K562 (cell line): ENCODE measurements at regions not wholly inside any gene's neighbourhood (a gene's known extent, or its start where the extent isn't known, plus 50 kb on each side); places are given as distances from the start of the nearest gene placed in this dataset.

Experiments
- ATAC-seq: fragments of 200-7000 bp; cut with Tn5 transposase; 3 replicates; pipeline ENCODE4 v1.9.1; 2020; ENCODE audit warnings: moderate library complexity
- BruUV-seq: library from RNA; stranded (reverse); fragments of 400-500 nt; replicated peaks from 2 replicates; lab custom pipeline; 2021; lab: Mats Ljungman, UMichigan
- CTCF ChIA-PET: fragments of 300-600 bp; formaldehyde crosslinking; extraction: SDS; loops from one replicate; lab custom pipeline; 2021; ENCODE audit warnings: low intra/inter-chr PET ratio; lab: Yijun Ruan, JAX
- POLR2A ChIA-PET: fragments of 300-600, 350-650 bp; sonication (Branson Sonifier 250); formaldehyde crosslinking; extraction: SDS; loops from one replicate; lab custom pipeline; 2021; ENCODE audit warnings: antibody characterized with exemption, inconsistent platforms; lab: Yijun Ruan, JAX
- DNase-seq, 4 experiments: peaks; one replicate each; pipeline versions ENCODE4 v3.0.0 to v3.0.0-alpha.2; 2011 to 2018; ENCODE audit warnings: low spot score in 3 of 4, mixed read lengths in 3 of 4; ENCODE audit errors: extremely low read depth in 1 of 4
- FAIRE-seq: peaks from 2 replicates; lab custom pipeline; 2011; peaks lifted over from hg19 to GRCh38; lab: Jason Lieb, UNC
- H2AFZ ChIP-seq: 2 replicates; pipeline ENCODE4 v1.6.0; 2011; ENCODE audit warnings: low read depth, low read length, control low read depth, inconsistent platforms
- H3K27ac ChIP-seq: fragments of 200-600 bp; 3 replicates; pipeline ENCODE4 v1.8.0; 2011; ENCODE audit warnings: low read depth, mild to moderate bottlenecking, control low read depth, inconsistent platforms, low read length, moderate library complexity, mixed read lengths; ENCODE audit errors: extremely low read depth
- H3K27me3 ChIP-seq, 2 experiments: fragments of 300-600 bp in 1 of 2; 2 replicates in 1 of 2; 3 replicates in 1 of 2; pipeline versions ENCODE4 v1.6.0 to v1.8.0; 2011; ENCODE audit warnings: inconsistent platforms in 2 of 2, low read length in 2 of 2, mild to moderate bottlenecking in 1 of 2, mixed read lengths in 1 of 2, moderate library complexity in 1 of 2; ENCODE audit not compliant: control insufficient read depth in 2 of 2, insufficient read depth in 2 of 2
- H3K36me3 ChIP-seq: fragments of 300-600 bp; 3 replicates; pipeline ENCODE4 v1.8.0; 2011; ENCODE audit warnings: mild to moderate bottlenecking, low read length, inconsistent platforms; ENCODE audit not compliant: control insufficient read depth, insufficient read depth
- H3K4me1 ChIP-seq, 2 experiments: fragments of 200-600 bp in 1 of 2; replicated peaks in 1 of 2; 2 replicates in 1 of 2; 3 replicates in 1 of 2; pipeline versions ENCODE4 v1.5.1 to v1.8.0; 2011; ENCODE audit warnings: inconsistent platforms in 2 of 2, low read length in 2 of 2, mild to moderate bottlenecking in 1 of 2, mixed read lengths in 1 of 2, moderate library complexity in 1 of 2; ENCODE audit not compliant: control insufficient read depth in 2 of 2, insufficient read depth in 2 of 2
- H3K4me2 ChIP-seq: 2 replicates; pipeline ENCODE4 v1.6.1; 2011; ENCODE audit warnings: low read length, control low read depth, inconsistent platforms, mixed read lengths; ENCODE audit not compliant: insufficient read depth
- H3K4me3 ChIP-seq: fragments of 200-600 bp; sonication (generic), shearing (Covaris generic); 2 replicates; pipeline ENCODE4 v1.5.1; 2016; ENCODE audit warnings: control low read depth, inconsistent platforms
- H3K79me2 ChIP-seq: fragments of 200-600 bp; 3 replicates; pipeline ENCODE4 v1.8.0; 2011; ENCODE audit warnings: low read length, inconsistent platforms; ENCODE audit not compliant: control insufficient read depth, insufficient read depth
- H3K9ac ChIP-seq, 2 experiments: 2 replicates each; pipeline versions ENCODE4 v1.6.0 to v1.6.1; 2011; ENCODE audit warnings: low read depth in 2 of 2, low read length in 2 of 2, control low read depth in 1 of 2, inconsistent platforms in 1 of 2, mild to moderate bottlenecking in 1 of 2, mixed read lengths in 1 of 2; ENCODE audit not compliant: insufficient read depth in 1 of 2
- H3K9me1 ChIP-seq: one replicate; pipeline ENCODE4 v1.6.0; 2011; ENCODE audit warnings: inconsistent platforms, mild to moderate bottlenecking, low read length, moderate library complexity; ENCODE audit not compliant: control insufficient read depth, insufficient read depth
- H3K9me3 ChIP-seq: replicated peaks from 2 replicates; pipeline ENCODE4 v1.5.1; 2011; ENCODE audit warnings: low read depth, low read length, inconsistent platforms; ENCODE audit not compliant: control insufficient read depth, insufficient read depth
- H4K20me1 ChIP-seq: replicated peaks from 2 replicates; pipeline ENCODE4 v1.6.1; 2011; ENCODE audit warnings: low read length, inconsistent platforms, mixed read lengths; ENCODE audit not compliant: control insufficient read depth, insufficient read depth
- ASH1L ChIP-seq: fragments of 450-650 bp; IDR thresholded peaks from 2 replicates; pipeline ENCODE4 v1.6.1; 2018; ENCODE audit warnings: borderline replicate concordance, mild to moderate bottlenecking, low read depth; ENCODE audit not compliant: partially characterized antibody
- CBX1 ChIP-seq: sonication (generic); IDR thresholded peaks from 2 replicates; pipeline ENCODE4 v1.6.1; 2016; ENCODE audit warnings: antibody characterized with exemption, low read depth, mild to moderate bottlenecking
- GMEB1 ChIP-seq: fragments of 250-450 bp; sonication (Bioruptor Pico); IDR thresholded peaks from 2 replicates; pipeline ENCODE4 v1.4.0; 2020; ENCODE audit warnings: mild to moderate bottlenecking
- KDM5B ChIP-seq: fragments of 200-600 bp; sonication (generic); IDR thresholded peaks from 2 replicates; pipeline ENCODE4 v1.6.1; 2012; ENCODE audit warnings: low read depth, mild to moderate bottlenecking, moderate library complexity, low read length, control low read depth, inconsistent platforms; ENCODE audit not compliant: insufficient replicate concordance
- KHSRP ChIP-seq: fragments of 450-650 bp; IDR thresholded peaks from 2 replicates; pipeline ENCODE4 v1.6.1; 2017
- POU5F1 ChIP-seq: fragments of 150-350 bp; IDR thresholded peaks from 2 replicates; pipeline ENCODE4 v1.6.1; 2014; ENCODE audit warnings: borderline replicate concordance, low read length, low read depth, mild to moderate bottlenecking; ENCODE audit not compliant: partially characterized antibody
- WGBS: fragments of 100-300 bp; shearing (Covaris generic); methylation state at CpG from one replicate; pipeline ENCODE4 v1.1.6; 2016; ENCODE audit warnings: low coverage, mixed read lengths; ENCODE audit not compliant: insufficient coverage; ENCODE audit errors: missing lambda C conversion rate; 5-methylcytosine and 5-hydroxymethylcytosine counted together
- in situ Hi-C: fragments of 300-500 bp; cut with MboI; formaldehyde crosslinking; loops from 4 replicates; pipeline ENCODE4 v1.15.0; 2018; ENCODE audit warnings: inconsistent platforms, mixed read lengths
- intact Hi-C: fragments of 100-400 bp; cut with micrococcal nuclease; formaldehyde crosslinking; loops from 2 replicates; pipeline ENCODE4 v1.14.2; 2022
- TF ChIP-seq, protein P1 (sequence below): fragments of 450-650 bp; conservative IDR thresholded peaks from 2 replicates; pipeline ENCODE4 v1.6.1; 2016; ENCODE audit warnings: missing genetic modification characterization, low read depth, mild to moderate bottlenecking, missing compliant biosample characterization, moderate library complexity
- TF ChIP-seq, protein P2 (sequence below): sonication (generic); formaldehyde crosslinking; IDR thresholded peaks from 2 replicates; pipeline ENCODE4 v1.4.0; 2020; ENCODE audit warnings: mild to moderate bottlenecking, missing genetic modification reagents

DNA sequence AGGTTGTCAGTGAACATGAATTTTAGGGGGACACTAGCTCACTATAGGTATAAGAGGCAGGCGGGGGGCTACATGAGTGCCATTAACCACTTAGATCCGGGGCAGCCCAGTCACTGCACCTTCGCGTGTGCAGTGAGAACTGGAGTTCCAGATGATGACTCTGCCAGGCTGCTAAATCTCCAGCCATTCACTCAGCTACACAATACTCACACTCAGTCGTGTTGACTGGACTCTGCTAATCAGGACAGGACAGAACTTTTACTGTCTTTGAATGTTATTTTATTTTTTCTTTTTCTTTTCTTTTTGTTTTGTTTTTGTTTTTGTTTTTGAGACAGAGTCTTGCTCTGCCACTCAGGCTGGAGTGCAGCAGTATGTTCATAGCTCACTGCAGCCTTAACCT lies 465.6 kb downstream of the AACS start:
- no peak overlapping the region for H3K4me2 ChIP-seq
- DNase-seq, result no peak
- no peak overlapping the region for H3K9ac ChIP-seq
- H2AFZ ChIP-seq, result no peak overlapping the region
- no peak for FAIRE-seq
- intact Hi-C loops, result loop anchor here (5.0 to 10.0 kb wide), 3 partner anchors 531 to 1851 kb away; no protein-coding TSS in a partner anchor
- H3K36me3 ChIP-seq, result no peaks in the 10 kb centered on the region
- ChIA-PET POLR2A (no interaction called here), CTCF (no interaction called here)
- WGBS, result 1% methylated on average over 5 of the region's 5 CpGs
- H3K79me2 ChIP-seq, result no peaks in the 10 kb centered on the region
- ATAC-seq, result no peak
- no peaks in the 10 kb centered on the region for H4K20me1 ChIP-seq
- H3K4me3 ChIP-seq, result no peak overlapping the region
- no peak overlapping the region for H3K27ac ChIP-seq
- no peaks in the 10 kb centered on the region for H3K9me3 ChIP-seq
- in situ Hi-C loops, result no loop called here
- no peaks in the 10 kb centered on the region for H3K27me3 ChIP-seq
- H3K4me1 ChIP-seq, result peaks cover 0 to 4% of the 10 kb centered on the region in 2 experiments; a peak in 1 of 5 replicates
- H3K9me1 ChIP-seq, result no peaks in the 10 kb centered on the region
- no TSS peak for BruUV-seq
- TF ChIP-seq POU5F1 (no peak), CBX1 (no peak), ASH1L (no peak), KDM5B (no peak), GMEB1 (CRISPR knock-in tag) (no peak), KHSRP (no peak)
- TF ChIP-seq, protein P1, sequence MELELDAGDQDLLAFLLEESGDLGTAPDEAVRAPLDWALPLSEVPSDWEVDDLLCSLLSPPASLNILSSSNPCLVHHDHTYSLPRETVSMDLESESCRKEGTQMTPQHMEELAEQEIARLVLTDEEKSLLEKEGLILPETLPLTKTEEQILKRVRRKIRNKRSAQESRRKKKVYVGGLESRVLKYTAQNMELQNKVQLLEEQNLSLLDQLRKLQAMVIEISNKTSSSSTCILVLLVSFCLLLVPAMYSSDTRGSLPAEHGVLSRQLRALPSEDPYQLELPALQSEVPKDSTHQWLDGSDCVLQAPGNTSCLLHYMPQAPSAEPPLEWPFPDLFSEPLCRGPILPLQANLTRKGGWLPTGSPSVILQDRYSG (tag), result no peak
- TF ChIP-seq, protein P2, sequence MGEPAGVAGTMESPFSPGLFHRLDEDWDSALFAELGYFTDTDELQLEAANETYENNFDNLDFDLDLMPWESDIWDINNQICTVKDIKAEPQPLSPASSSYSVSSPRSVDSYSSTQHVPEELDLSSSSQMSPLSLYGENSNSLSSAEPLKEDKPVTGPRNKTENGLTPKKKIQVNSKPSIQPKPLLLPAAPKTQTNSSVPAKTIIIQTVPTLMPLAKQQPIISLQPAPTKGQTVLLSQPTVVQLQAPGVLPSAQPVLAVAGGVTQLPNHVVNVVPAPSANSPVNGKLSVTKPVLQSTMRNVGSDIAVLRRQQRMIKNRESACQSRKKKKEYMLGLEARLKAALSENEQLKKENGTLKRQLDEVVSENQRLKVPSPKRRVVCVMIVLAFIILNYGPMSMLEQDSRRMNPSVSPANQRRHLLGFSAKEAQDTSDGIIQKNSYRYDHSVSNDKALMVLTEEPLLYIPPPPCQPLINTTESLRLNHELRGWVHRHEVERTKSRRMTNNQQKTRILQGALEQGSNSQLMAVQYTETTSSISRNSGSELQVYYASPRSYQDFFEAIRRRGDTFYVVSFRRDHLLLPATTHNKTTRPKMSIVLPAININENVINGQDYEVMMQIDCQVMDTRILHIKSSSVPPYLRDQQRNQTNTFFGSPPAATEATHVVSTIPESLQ (CRISPR knock-in tag), result no peak
